Adrenal gland (tissue), 9 donors: ENCODE measurements at regions not wholly inside any gene's neighbourhood (a gene's known extent, or its start where the extent isn't known, plus 50 kb on each side); places are given as distances from the start of the nearest gene placed in this dataset.
"Not testable (repeated sequence)": the region's sequence is repeated elsewhere in the genome, so short reads cannot be mapped to it uniquely, and the experiment has no call there.

Source experiments
- DNase-seq, 7 donors: peaks; one replicate each; pipeline ENCODE4 v3.0.0-alpha.2; 2019 to 2020
- H3K27ac ChIP-seq, 5 donors: fragments of 200-600 bp; sonication (generic) in 4 of 5; 1 replicate in 3 of 5; 2 replicates in 2 of 5; pipeline versions ENCODE4 v1.5.1 to v1.8.0; 2016 to 2020; ENCODE audit warnings: mild to moderate bottlenecking in 1 of 5
- H3K27me3 ChIP-seq: fragments of 200-600 bp; 2 replicates; pipeline ENCODE4 v1.8.0; 2021
- H3K36me3 ChIP-seq, 2 donors: fragments of 200-600 bp; replicated peaks in 1 of 2; 1 replicate in 1 of 2; 2 replicates in 1 of 2; pipeline versions ENCODE4 v1.5.1 to v1.8.0; 2018 to 2022
- H3K4me1 ChIP-seq, 2 donors: fragments of 200-600 bp; replicated peaks in 1 of 2; 1 replicate in 1 of 2; 2 replicates in 1 of 2; pipeline versions ENCODE4 v1.5.1 to v1.8.0; 2018 to 2021
- H3K4me3 ChIP-seq, 4 donors: fragments of 200-600 bp; sonication (generic) in 3 of 4; one replicate each; pipeline ENCODE4 v1.5.1; 2016 to 2018
- H3K9me3 ChIP-seq, 3 donors: fragments of 200-600 bp; sonication (generic) in 1 of 3; replicated peaks in 1 of 3; 1 replicate in 2 of 3; 2 replicates in 1 of 3; pipeline versions ENCODE4 v1.5.1 to v1.8.0; 2016 to 2021
- POLR2A ChIP-seq, 2 donors: fragments of 450-650 bp; IDR thresholded peaks; one replicate each; pipeline ENCODE4 v1.6.1; 2017; ENCODE audit warnings: antibody characterized with exemption in 2 of 2, mild to moderate bottlenecking in 2 of 2, moderate library complexity in 1 of 2
- WGBS, 4 donors: extraction: QIAGEN DNeasy Blood & Tissue Kit in 2 of 4; methylation state at CpG; one replicate each; pipeline versions ENCODE4 v1.1.5 to v1.1.7; 2013 to 2017; 5-methylcytosine and 5-hydroxymethylcytosine counted together
- intact Hi-C, 2 donors: fragments of 100-400 bp; cut with DNase I; formaldehyde crosslinking; loops; one replicate each; pipeline versions ENCODE4 v1.14.1 to v1.15.0; 2022 to 2023
- TF ChIP-seq, protein P1 (sequence below), 6 experiments: fragments of 450-650 bp in 4 of 6; fragments of 200-600 bp in 2 of 6; sonication (generic) in 1 of 6; IDR thresholded peaks; 1 replicate in 5 of 6; 2 replicates in 1 of 6; pipeline versions ENCODE4 v1.5.1 to v1.8.0; 2016 to 2021; ENCODE audit warnings: antibody characterized with exemption in 6 of 6, mild to moderate bottlenecking in 2 of 6, moderate library complexity in 1 of 6
- donor health status: healthy with polysubstance abuse.
- donor health status: Bipolar disorder and iron deficiency.
- donor health status: DM: yes; HTN: yes; CAD: no.
- donor health status: DM: no; HTN: no; CAD: no.
- donor health status: DM: no; HTN: no; CAD: no.

- Histone ChIP-seq H3K4me3 (no peak overlapping the region), H3K4me1 (no peaks in the 10 kb centered on the region), H3K36me3 (no peaks in the 10 kb centered on the region), H3K9me3 (no peaks in the 10 kb centered on the region), H3K27ac (no peak overlapping the region), H3K27me3 (no peaks in the 10 kb centered on the region)
- DNase-seq, result no peak
- intact Hi-C loops, result no loop called here
- WGBS, 4 donors, result 67 to 78% (median 76%) methylated on average over 3 of the region's 3 CpGs
- no peak for TF ChIP-seq POLR2A (IDR thresholded peaks at IDR 0.05)
- TF ChIP-seq, protein P1, sequence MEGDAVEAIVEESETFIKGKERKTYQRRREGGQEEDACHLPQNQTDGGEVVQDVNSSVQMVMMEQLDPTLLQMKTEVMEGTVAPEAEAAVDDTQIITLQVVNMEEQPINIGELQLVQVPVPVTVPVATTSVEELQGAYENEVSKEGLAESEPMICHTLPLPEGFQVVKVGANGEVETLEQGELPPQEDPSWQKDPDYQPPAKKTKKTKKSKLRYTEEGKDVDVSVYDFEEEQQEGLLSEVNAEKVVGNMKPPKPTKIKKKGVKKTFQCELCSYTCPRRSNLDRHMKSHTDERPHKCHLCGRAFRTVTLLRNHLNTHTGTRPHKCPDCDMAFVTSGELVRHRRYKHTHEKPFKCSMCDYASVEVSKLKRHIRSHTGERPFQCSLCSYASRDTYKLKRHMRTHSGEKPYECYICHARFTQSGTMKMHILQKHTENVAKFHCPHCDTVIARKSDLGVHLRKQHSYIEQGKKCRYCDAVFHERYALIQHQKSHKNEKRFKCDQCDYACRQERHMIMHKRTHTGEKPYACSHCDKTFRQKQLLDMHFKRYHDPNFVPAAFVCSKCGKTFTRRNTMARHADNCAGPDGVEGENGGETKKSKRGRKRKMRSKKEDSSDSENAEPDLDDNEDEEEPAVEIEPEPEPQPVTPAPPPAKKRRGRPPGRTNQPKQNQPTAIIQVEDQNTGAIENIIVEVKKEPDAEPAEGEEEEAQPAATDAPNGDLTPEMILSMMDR (IDR thresholded peaks at IDR 0.05), result no peak
These were observed 162.6 kb downstream of the DMAC1 start for GRCh38 chr9:7636838-7637467.

DNA sequence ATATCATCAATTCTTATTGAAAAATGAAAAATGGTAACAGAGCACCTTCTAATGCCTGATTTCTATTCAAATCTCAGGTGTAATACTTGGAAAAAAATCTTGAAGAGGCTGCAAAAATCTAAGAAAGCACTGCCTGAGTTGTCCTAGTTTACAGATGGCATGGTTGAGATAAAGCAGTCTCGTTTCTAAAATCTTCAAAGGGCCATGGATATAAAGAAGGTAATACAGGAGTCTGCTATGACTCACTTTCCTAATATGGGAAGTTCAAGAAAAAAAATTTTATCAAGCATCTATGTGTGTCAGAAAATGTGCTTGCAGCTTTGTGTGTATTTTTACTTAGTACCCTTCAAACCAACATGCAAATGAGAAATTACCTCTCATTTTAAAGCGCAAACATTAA is 163.3 kb downstream of the DMAC1 start:
- Histone ChIP-seq H3K27ac (no peak overlapping the region), H3K36me3 (no peaks in the 10 kb centered on the region), H3K4me1 (no peaks in the 10 kb centered on the region), H3K27me3 (no peaks in the 10 kb centered on the region), H3K9me3 (no peaks in the 10 kb centered on the region), H3K4me3 (no peak overlapping the region)
- TF ChIP-seq POLR2A (IDR thresholded peaks at IDR 0.05), result no peak
- TF ChIP-seq, protein P1 (IDR thresholded peaks at IDR 0.05), result no peak
- DNase-seq, result no peak
- intact Hi-C loops, result no loop called here
- 60 to 77% (median 73%) methylated on average over 2 of the region's 2 CpGs for WGBS, 4 donors

GRCh38 chr9:7626571-7627029 is 173.0 kb downstream of the DMAC1 start:
- H3K9me3 ChIP-seq, H3K4me3 ChIP-seq, H3K36me3 ChIP-seq, H3K4me1 ChIP-seq, H3K27me3 ChIP-seq, DNase-seq, intact Hi-C loops, H3K27ac ChIP-seq: not testable (repeated sequence)
- WGBS, 4 donors, result 29 to 43% (median 32%) methylated on average over 5 to 7 of the region's 7 CpGs

DNA sequence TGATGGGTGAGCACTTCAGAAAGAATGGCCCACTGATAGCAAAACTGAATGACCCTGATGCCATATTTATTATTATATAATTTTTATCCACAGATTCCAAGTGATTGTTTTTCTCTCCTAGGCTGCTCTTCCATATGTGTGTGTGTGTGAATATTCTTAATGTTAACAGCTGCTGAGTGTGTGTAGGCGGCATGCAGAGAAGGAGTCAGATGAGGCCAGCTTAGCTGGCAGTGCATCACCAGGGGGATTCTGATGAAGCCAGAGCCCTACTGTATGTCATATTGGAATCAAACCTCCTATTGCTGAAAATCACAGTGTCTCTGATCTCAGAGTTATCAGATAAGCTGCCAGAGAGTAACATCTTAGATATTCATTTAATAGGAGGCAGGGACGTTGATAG is 177.1 kb downstream of the DMAC1 start:
- no peaks in the 10 kb centered on the region for H3K9me3 ChIP-seq
- H3K36me3 ChIP-seq, result no peaks in the 10 kb centered on the region
- 18 to 66% (median 56%) methylated on average over 2 of the region's 2 CpGs for WGBS, 4 donors
- TF ChIP-seq, protein P1 (IDR thresholded peaks at IDR 0.05), result no peak
- TF ChIP-seq POLR2A (IDR thresholded peaks at IDR 0.05), result no peak
- H3K27ac ChIP-seq, result no peak overlapping the region
- no peaks in the 10 kb centered on the region for H3K4me1 ChIP-seq
- DNase-seq, result no peak
- H3K4me3 ChIP-seq, result no peak overlapping the region
- H3K27me3 ChIP-seq, result no peaks in the 10 kb centered on the region
- intact Hi-C loops, result no loop called here

DNA sequence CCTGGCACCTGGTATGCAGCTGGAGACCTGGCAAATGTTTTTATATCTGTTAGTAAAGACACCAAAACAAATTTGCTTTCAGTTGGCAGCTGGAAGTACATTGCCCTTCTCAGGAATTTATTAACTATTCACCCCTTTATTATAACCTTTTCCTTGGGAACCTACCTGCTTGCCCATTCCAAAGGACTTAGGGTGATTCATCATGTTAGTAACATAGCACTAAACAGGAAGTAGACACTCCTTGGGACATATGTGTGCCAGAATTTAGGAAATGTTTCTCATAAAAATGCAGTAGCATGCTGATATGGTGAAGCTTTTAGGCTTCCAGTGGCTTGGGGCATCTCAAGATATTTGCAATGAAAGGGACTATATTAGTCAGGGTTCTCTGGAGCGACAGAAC is 184.2 kb downstream of the DMAC1 start:
- intact Hi-C loops, result no loop called here
- H3K9me3 ChIP-seq, result no peaks in the 10 kb centered on the region
- WGBS, 4 donors, result 71 to 84% (median 79%) methylated on average over 1 of the region's 1 CpG
- no peaks in the 10 kb centered on the region for H3K27me3 ChIP-seq
- no peaks in the 10 kb centered on the region for H3K4me1 ChIP-seq
- H3K4me3 ChIP-seq, result no peak overlapping the region
- TF ChIP-seq, protein P1 (IDR thresholded peaks at IDR 0.05), result no peak
- TF ChIP-seq POLR2A (IDR thresholded peaks at IDR 0.05), result no peak
- no peak overlapping the region for H3K27ac ChIP-seq
- H3K36me3 ChIP-seq, result no peaks in the 10 kb centered on the region
- no peak for DNase-seq
